HepG2 (cell line): ENCODE measurements at regions not wholly inside any gene's neighbourhood (a gene's known extent, or its start where the extent isn't known, plus 50 kb on each side); places are given as distances from the start of the nearest gene placed in this dataset.

ENCODE experiments used
- CHD4 ChIP-seq: fragments of 200-600 bp; sonication (generic); IDR thresholded peaks from 2 replicates; pipeline ENCODE4 v1.7.0; 2017; ENCODE audit warnings: mild to moderate bottlenecking, low read length, borderline replicate concordance
- MAX ChIP-seq: IDR thresholded peaks from 2 replicates; pipeline ENCODE4 v1.6.1; 2012; ENCODE audit warnings: inconsistent platforms
- MXD4 ChIP-seq: IDR thresholded peaks from 2 replicates; pipeline ENCODE4 v1.6.1; 2016; ENCODE audit warnings: mild to moderate bottlenecking, missing biosample characterization, missing genetic modification reagents
- RAD51 ChIP-seq: fragments of 450-650 bp; IDR thresholded peaks from 2 replicates; pipeline ENCODE4 v1.6.1; 2016; ENCODE audit warnings: borderline replicate concordance
- RFXANK ChIP-seq: IDR thresholded peaks from 2 replicates; pipeline ENCODE4 v1.6.1; 2016
- TCF7L2 ChIP-seq: IDR thresholded peaks from 2 replicates; pipeline ENCODE4 v1.6.1; 2011; ENCODE audit warnings: mild to moderate bottlenecking, low read depth, low read length, moderate library complexity
- ZNF10 ChIP-seq: sonication (generic); formaldehyde crosslinking; IDR thresholded peaks from 2 replicates; pipeline ENCODE4 v1.4.0; 2020; ENCODE audit warnings: mild to moderate bottlenecking, low read depth, missing genetic modification reagents, borderline replicate concordance
- ZNF121 ChIP-seq: sonication (generic); formaldehyde crosslinking; IDR thresholded peaks from 2 replicates; pipeline ENCODE4 v1.5.0; 2020; ENCODE audit warnings: mild to moderate bottlenecking, missing genetic modification reagents
- ZXDC ChIP-seq: sonication (generic); formaldehyde crosslinking; IDR thresholded peaks from 2 replicates; pipeline ENCODE4 v1.5.0; 2020; ENCODE audit warnings: mild to moderate bottlenecking, missing genetic modification reagents

GRCh38 chr1:189606795-189607476 lies 870.7 kb downstream of the BRINP3 start:
- no peak for TF ChIP-seq TCF7L2
- TF ChIP-seq ZXDC (CRISPR knock-in tag), result no peak
- TF ChIP-seq CHD4, result no peak
- no peak for TF ChIP-seq MAX
- TF ChIP-seq RFXANK (CRISPR knock-in tag), result no peak
- no peak for TF ChIP-seq ZNF121
- no peak for TF ChIP-seq ZNF10
- TF ChIP-seq MXD4 (CRISPR knock-in tag), result no peak
- TF ChIP-seq RAD51, result no peak
